NCI-H2107 treated with DMSO at 0.1 percent for 48 hours (cell line): ENCODE measurements at regions not wholly inside any gene's neighbourhood (a gene's known extent, or its start where the extent isn't known, plus 50 kb on each side); places are given as distances from the start of the nearest gene placed in this dataset.
"Not testable (repeated sequence)": the region's sequence is repeated elsewhere in the genome, so short reads cannot be mapped to it uniquely, and the experiment has no call there.

Experiments
- DNase-seq: peaks from one replicate; lab custom pipeline; 2025; ENCODE audit not compliant: unreplicated experiment; lab: John Stamatoyannopoulos, UW

DNA sequence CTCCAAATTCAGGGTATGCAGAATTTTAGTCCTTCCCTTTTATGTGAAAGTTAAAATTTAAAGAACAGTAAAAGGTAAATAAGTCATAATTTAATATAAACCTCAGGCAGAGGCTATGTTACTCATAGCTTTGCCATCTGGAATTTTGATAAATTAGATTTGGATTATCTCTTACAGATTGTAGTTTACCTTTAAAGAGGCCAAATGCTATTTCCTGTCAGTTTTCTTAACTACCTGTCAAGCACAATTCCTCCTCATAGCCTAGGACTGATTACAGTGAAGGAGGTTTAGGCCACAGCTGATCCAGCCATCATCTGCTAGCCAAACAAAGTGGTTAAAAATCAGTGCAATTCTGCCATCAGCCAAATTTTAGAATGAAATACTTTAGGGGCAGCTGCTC is 128.1 kb downstream of the MFAP3L start:
- no peak for DNase-seq

DNA sequence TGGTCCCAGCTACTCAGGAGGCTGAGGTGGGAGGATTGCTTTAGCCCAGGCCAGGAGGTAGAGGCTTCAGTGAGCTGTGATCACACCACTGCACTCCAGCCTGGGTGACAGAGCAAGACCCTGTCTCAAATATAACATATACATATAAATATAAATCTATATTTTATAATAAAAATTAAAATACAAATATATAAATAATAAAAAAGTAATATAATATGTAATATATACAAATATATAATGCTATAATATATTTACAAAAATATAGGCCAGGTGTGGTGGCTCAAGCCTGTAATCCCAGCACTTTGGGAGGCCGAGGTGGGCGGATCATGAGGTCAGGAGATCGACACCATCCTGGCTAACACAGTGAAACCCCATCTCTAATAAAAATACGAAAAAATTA is 131.4 kb downstream of the MFAP3L start:
- not testable (repeated sequence) for DNase-seq

DNA sequence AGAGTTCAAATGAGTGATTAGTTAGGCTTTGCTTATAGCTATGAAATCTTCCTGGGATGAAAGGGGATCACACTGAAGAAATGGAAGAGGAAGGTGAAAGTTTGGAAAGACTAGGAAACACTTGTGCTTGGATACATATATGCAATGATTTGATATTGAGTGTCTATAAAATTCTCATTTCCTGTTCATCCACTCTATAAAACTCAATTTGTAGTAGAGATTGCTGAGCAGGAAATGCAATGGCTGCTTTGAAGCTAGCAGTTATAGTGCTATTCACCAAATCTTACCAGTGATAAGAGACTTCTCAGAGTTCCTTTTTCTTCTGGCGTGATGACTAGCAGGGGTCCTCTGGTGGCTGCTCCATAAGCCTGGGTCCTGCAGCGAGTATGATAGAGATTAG is 128.1 kb upstream of the HPF1 start:
- DNase-seq: no peak

DNA sequence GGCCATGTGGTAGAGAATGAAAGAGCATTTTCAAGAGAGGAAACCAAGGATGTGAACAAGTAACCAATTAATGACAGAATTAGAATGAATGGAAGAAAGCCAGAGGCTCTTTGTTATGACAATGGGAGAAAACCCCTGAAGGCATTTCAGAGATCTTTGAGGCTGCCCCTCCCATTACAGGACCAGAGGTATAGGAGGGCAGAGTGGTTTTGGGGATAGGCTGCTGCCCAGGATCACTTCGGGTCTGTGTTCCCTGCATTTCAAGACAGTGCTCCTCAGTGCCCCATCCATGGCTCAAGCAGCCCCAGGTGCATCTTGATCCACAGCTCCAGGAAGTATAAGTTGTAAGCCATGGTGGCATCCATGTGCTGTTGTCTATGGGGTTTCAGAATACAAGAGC is 124.0 kb upstream of the HPF1 start:
- no peak for DNase-seq

DNA sequence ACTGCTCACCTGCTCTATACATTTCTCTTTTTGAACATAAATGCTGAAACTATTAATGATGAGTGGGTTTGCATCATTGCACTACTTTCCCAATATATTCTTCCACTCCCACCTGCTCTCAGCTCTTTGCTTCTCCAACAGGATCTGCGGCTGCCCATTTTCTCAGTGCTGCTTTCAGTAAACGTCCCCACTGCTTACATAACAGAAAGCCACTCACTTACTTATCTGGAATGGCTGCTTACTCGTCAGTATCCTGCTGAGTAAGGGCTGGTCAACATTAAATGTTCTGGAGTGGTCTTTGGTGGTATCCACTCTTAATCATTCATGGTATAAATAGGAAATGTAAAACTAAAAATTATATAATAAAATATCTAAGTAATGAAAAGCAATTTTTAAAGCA is 112.8 kb upstream of the HPF1 start:
- no peak for DNase-seq

DNA sequence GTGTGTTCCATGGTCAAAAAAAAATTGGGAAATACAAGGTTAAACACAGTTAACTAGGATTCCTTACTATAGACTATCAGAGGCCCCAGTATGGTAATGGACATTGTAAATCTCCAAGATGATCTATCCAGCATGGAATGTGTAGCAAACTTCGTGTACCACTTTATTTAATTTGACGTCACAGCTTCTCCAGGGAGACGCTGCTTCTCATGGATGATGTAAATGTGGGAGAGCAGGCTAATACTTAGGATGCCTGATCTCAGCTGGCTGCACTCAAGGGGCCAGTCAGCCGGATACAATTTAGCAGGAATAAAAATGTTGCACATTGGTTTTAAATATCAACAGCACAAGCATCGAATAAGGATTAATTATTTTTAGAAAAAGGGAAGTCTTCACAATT is 111.7 kb upstream of the HPF1 start:
- no peak for DNase-seq

DNA sequence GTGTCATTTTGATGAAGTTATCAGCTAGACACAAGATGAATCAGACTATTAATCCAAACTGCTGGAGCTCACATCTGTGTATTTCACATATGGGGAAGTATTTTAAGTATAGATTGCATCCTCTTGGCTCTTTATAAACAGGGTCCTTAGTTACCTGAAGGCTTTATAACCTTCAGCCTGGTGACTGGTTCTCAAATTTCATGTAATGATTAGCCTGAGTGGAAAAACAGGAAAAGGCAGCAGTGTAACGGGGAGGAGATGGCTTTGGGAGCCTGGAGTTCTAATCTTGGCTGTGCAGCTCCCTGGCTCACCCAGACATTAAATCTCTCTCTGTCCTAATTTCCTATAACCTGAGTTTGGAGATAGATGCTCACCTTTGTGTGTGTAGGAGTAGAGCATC is 103.8 kb upstream of the HPF1 start:
- DNase-seq: no peak

DNA sequence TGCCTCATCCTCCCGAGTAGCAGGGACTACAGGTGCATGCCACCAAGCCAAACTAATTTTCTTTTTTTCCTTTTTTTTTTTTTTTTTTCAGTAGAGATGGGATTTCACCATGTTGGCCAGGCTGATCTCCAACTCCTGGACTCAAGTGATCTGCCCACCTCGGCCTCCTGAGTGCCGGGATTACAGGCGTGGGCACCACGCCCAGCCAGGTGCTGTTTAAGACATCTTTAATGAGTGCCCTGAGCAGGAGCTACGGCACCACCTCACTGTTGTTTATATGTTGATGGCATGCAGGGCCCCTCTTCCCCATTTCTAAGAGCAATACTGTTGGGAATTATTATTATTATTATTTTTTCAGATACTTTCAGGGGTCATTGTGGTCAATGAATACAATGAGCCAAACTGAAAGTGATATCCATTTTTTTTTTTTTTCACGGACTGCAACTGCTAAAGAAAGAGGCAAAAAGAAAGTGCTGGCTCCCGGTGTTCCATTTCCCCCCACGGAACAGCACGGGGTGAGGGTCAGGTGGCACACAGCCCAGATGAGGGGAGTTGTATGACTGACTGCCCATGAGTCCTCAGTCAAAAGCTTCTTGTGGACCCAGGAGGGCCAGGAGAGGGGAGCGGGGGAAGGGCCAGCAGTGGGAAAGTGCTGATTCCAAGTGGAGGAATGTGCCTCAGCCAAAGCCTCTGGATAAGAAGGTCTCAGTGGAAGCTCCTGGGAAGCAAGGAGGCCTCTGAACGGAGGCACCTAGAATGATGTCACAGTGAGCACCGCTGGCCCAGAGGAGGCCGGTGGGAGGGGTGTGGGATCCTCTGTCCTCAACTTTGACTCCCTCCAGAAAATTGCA is 101.8 kb upstream of the HPF1 start:
- no peak for DNase-seq

DNA sequence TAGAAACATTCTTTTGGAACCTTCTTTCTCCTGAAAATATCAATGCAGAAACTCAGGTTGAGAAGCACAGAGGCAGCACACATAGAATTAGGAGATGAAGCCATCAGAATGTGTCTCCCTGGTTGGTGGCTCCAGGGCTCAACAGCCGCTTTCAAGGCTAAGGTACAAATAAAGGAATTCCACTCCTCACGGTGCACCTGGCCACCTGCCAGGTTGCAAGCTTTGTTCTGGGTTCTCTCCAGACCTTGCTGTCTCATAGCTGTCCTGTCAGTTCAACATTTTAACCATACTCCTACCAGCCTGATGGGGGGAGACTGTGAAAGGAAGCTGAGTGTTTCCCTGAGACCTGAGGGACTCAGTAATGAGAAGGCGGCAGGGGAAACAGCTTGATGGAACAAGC is 96.3 kb upstream of the HPF1 start:
- no peak for DNase-seq

DNA sequence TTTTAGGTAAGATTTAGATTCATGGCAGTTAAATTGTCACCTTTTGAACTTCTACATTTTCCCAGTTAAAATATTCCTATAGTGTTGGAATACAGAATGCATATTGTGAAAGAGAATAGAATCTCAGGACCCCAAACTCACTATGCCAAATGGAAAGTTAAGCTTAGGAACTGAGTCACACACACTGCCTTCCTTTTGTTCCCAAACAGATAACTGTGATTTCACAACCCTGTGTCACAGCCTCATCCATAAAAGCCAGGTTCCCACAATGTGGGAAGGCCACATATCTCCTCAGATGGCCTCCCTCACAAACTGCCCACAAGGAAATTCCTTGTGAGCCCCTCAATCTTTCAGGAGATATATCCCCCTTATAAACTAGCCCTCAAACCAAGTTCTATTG is 94.7 kb upstream of the HPF1 start:
- no peak for DNase-seq

DNA sequence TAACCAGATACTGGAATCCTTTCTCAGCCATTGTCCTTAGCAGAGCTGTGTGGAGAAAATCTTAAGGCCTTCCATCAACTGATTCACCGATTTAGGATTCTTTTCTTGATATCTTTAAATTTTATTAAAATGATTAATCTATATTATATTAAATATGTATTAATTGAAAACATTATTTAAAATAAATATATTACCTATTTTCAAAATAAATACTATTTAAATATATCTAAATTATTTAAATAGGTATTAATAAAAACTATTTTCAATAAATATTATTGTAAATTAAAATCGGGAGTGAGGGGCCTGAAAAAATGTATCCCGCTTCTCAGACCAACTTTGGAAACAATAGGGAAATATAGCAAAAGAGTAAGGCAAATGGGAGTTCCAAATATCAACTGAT is 94.0 kb upstream of the HPF1 start:
- DNase-seq: no peak

DNA sequence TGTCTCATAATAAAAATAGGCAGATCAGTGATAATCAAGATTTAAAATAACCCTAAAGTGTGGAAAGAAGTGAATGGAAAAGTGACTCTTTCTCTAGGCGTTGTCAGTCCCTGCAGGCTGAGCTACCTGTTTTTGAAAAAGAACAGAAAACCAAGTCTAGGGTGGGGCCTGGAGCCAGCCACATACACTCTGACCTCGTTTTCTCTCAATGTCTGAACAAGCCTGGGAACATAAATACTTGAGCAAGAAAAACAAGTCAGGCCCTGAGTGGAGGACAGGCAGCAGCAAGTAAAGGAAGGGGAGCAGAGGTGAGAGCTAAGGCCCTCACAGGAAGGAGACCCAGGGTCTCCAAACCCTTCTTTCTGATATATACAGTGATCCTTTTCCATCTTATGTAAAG is 91.7 kb upstream of the HPF1 start:
- DNase-seq: no peak

DNA sequence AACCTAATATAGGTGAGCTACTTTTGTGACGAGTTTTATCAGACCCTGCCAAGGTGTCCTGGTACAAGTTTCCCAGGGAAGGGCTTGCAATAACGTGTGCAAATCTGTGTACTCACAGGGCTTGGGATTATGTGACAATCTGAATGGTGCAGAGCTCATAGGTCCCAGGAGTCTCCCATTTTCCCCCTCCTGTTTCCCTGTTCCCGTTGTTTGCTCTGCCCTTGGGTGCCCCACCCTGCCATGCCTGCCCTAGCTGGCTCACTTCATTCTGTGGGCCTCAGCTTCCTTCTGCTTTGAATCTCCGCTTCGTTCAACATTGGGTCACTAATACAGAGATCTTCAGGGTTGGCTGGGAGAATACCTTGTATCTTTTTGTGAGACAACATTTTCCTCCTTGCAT is 90.3 kb upstream of the HPF1 start:
- no peak for DNase-seq

DNA sequence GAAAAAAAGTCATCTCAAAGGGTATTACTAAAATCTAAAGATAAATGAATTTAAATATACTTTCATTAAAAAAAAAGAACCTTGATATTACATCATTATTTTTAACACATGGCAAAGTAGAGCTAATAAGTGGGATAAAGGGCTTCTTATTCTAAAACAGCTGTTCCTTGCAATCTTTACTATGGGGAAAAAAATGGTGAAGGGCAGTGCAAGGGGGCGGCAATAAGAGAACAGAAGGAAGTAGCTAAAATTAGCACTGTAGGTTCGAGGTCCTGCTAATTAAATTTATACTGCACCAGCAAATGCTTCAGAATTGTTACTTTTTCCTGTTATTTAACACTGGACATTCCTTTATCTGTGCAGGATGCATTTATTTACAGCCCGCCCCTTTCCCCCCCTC is 89.4 kb upstream of the HPF1 start:
- no peak for DNase-seq

DNA sequence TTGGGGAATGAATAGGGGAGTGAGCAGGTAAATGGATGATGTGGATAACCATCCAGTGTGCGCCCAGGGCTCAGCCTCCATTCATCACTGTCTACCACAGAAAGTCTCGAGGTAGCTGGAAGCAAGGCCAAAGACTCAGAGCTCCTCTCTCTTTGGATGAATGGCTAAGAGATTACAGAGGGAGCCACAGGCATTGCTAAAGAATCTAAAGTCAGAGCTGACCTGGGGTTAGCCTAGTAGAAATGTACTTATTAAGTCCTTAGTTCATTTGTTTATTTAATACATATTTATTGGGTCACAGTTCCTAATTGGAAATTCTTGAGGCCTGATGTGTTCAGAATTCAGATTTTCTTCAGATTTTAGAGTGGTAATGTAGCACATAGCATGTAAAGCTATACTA is 88.7 kb upstream of the HPF1 start:
- DNase-seq: no peak

DNA sequence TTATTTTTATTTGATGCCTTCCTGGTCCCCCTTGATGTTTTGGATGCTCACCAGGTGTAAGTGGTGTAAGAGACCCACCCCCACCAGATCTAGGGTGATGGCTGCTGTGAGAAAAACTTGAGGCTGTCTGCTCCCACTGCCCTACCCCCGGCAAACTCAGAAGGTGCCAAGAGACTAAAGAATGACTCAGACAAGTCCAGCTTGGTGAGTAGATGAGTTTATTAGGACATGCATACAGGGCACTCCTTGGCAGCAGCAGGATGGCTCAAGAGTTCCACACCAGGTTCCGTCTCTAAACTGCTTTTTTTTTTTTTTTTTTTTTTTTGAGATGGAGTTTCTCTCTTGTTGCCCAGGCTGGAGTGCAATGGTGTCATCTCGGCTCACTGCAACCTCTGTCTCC is 84.0 kb upstream of the HPF1 start:
- DNase-seq: no peak

DNA sequence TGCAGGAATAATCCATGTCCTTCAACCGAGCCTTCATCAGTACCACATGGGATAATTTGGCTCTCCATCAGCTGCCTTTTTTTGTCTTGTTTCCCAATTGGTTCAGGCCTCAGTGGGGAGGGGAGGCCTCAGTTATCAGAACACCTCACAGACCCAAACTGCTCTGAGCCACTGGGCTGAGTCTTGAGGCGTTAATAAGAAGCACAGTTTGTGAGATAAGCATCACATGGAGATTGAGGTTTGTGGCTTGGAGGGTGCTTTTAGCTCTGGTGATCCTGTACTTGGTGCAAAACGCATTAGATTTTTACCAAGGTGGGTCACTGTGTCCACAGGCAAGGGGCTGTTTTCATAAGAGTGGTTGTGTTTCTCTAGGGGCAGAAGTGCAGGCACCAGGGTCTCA is 82.8 kb upstream of the HPF1 start:
- DNase-seq: no peak

DNA sequence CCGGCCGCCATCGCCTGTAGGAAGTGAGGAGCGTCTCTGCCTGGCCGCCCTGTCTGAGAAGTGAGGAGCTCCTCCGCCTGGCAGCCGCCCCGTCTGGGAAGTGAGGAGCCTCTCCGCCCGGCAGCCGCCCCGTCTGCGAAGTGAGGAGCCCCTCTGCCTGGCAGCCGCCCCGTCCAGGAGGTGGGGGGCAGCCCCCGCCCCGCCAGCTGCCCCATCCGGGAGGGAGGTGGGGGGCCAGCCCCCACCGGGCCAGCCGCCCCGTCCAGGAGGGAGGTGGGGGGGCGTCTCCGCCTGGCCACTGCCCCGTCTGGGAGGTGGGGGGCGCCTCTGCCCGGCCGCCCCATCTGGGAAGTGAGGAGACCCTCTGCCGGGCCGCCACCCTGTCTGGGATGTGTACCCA is 70.6 kb upstream of the HPF1 start:
- DNase-seq: not testable (repeated sequence)

DNA sequence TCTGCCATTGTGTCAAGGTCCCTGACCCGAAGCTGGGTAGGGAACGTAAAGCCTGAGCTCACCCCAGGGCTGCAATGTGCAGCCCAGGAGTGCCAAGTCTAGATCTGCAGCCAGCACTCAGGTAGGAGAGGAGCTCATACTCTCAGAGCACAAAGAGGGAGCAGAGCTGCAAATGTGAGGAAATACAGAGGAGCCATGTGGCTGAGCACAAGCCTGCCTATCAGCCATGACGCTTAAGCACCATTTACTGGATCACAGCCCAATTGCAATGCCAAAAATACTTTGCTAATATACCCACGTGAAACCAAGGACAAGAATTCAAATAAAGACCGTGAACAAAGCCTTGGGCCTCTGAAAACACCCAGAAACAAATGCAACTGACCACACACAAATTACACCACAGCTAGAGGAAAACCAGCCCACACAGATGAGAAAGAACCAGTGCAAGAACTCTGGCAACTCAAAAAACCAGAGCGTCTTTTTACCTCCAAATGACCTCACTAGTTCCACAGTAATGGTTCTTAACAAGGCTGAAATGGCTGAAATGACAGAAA is 69.0 kb upstream of the HPF1 start:
- DNase-seq: no peak

DNA sequence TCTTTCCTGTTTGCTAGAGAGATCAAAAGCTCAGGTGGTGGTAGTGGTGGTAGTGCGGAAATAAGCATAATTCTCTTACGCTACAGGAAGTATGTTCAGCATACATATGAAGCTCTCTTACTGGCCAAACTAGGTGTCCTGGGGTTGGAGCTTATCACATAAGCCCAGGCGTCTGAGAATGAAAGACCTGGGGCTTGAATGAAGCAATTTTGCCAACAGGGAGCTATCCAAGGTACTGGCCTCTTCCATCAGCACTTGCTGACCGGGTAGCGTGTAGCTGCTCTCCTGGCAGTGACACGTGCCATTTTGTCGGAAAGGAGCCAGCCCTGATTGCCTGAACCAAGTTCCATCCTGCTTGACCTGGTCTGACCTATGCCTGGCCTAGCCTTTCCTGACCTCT is 65.9 kb upstream of the HPF1 start:
- DNase-seq: no peak

DNA sequence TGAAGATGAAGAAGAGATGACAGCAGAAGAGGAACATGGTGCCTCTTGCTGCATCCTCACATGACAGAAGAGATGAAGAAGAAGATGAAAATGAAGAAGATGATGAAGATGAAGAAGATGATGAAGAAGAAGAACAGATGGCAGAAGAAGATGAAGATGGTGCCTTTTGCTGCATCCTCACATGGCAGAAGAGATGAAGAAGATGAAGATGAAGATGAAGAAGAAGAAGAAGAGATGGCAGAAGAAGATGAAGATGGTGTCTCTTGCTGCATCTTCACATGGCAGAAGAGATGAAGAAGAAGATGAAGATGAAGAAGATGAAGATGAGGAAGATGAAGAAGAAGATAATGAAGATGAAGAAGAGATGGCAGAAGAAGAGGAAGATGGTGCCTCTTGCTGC is 63.7 kb upstream of the HPF1 start:
- no peak for DNase-seq

DNA sequence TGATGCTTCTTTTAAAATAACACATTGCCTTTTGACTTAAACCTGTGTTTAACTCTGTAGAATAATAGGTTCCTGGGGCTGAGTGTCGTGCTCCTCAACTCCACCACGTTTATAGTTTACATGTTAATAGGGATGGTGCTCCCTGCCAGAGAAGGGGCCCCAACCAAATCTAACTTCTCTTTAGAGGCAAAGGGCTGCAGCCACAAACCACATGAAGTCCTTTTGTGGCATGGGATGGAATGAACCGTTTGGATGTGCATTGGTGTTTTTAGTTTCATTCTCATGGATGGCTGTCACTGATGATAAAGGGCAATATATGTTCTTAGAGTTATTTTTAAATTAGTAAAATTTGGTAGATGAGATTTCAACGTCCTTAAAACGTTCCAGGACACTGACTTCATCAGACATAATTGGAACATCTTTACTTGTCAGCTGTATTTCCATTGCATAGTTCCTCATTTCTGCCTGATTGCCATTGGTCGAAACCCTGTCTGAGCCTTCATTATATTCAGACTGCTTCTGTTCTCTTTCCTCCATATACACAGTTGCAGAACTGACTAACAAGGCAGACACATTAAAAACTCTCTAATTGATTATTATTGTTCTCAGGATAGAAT is 60.4 kb upstream of the HPF1 start:
- no peak for DNase-seq

DNA sequence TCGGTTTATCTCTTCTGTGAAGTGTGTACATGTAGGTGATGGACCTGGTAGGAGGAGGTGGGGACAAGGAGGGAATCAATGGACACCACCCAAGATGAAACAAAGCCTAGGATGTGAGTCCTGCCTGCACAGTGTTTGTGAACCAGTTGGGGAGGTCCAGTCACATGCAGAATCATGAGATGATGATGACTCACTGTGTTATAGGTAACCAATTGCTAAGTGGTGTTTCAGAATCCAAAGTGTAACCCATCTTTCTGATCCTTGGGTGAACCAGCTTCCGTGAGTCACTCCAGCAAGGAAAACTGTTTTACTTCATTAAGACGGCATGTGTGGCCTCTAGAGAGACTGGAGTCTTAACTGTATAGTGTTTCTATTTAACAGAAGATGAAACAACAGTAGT is 57.9 kb upstream of the HPF1 start:
- no peak for DNase-seq
